ENCODE measurements at regions not wholly inside any gene's neighbourhood (a gene's known extent, or its start where the extent isn't known, plus 50 kb on each side); places are given as distances from the start of the nearest gene placed in this dataset.

DNA sequence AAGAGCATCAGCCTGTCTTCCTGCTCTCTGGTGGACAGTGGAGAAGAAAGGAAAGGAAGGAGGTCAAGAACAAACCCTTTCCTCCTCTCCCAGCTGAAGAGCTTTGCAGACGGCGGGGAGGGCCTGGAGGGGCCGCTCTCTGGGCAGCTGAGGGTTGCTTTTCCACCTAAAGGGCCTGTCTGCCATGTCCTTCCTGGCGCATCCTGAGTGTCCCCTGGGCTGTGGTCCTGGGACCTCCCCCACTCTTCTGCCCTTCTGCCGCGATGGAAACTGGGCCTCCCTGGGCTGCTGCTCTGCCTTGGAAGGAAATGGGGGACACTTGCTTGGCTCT lies 107.0 kb downstream of the ETS2 start:
- Histone ChIP-seq H3K4me3 (no peak overlapping the region), H3K27me3 (replicated peaks in 1 of 7) (peaks cover 0 to 5% (median 0%) of the 10 kb centered on the region in 7 donors), H3K4me1 (peaks cover 0 to 41% (median 10%) of the 10 kb centered on the region in 6 donors), H3K27ac (peak overlapping the region; percentile 35 to 77 (median 63)), H3K36me3 (no peaks in the 10 kb centered on the region), H3K9me3 (no peaks in the 10 kb centered on the region)
- intact Hi-C loops (cut with DNase I; ENCODE audit: low total_unique reads), result no loop called here
- TF ChIP-seq, protein P1, sequence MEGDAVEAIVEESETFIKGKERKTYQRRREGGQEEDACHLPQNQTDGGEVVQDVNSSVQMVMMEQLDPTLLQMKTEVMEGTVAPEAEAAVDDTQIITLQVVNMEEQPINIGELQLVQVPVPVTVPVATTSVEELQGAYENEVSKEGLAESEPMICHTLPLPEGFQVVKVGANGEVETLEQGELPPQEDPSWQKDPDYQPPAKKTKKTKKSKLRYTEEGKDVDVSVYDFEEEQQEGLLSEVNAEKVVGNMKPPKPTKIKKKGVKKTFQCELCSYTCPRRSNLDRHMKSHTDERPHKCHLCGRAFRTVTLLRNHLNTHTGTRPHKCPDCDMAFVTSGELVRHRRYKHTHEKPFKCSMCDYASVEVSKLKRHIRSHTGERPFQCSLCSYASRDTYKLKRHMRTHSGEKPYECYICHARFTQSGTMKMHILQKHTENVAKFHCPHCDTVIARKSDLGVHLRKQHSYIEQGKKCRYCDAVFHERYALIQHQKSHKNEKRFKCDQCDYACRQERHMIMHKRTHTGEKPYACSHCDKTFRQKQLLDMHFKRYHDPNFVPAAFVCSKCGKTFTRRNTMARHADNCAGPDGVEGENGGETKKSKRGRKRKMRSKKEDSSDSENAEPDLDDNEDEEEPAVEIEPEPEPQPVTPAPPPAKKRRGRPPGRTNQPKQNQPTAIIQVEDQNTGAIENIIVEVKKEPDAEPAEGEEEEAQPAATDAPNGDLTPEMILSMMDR (IDR thresholded peaks at IDR 0.05 in 8 of 11, conservative IDR thresholded peaks at IDR 0.05 in 3 of 11), result no peak
- TF ChIP-seq POLR2A (IDR thresholded peaks at IDR 0.05) (no peak), POLR2AphosphoS5 (IDR thresholded peaks at IDR 0.05) (no peak)
- DNase-seq, result no peak
- 57 to 69% (median 65%) methylated on average over 6 of the region's 6 CpGs for WGBS, 5 donors

DNA sequence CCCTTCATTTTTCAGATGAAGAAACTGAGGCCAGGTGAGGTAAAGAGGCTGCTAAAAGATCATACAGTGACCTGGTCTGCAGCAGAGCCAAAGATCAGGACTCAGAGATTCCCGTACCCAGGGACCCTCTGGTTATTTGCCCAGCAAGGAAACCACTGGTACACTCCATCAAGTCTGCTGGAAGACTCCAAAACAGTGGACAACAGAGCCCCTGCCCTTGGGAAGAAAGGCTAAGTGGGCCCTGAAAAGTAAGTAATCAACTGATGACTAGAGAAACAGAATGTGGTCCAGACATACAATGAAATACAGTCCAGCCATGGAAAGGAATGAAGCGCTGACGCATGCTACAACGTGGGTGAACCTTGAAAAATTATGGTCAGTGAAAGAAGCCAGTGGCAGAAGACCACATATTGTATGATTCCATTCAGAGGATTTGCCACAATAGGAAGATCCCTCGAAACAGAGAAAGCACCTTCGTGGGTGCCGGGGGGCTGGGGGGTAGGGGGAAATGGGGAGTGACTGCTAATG lies 106.4 kb downstream of the ETS2 start:
- WGBS, 5 donors, result 86 to 95% (median 93%) methylated on average over 7 of the region's 7 CpGs
- intact Hi-C loops (cut with DNase I; ENCODE audit: low total_unique reads), result no loop called here
- no peak for DNase-seq
- Histone ChIP-seq H3K27ac (peak overlapping the region in 5 of 8 donors; percentile 61 to 77 (median 74)), H3K4me1 (peaks cover 0 to 47% (median 10%) of the 10 kb centered on the region in 6 donors), H3K36me3 (no peaks in the 10 kb centered on the region), H3K4me3 (no peak overlapping the region), H3K9me3 (no peaks in the 10 kb centered on the region), H3K27me3 (replicated peaks in 1 of 7) (peaks cover 0 to 5% (median 0%) of the 10 kb centered on the region in 7 donors)
- no peak for TF ChIP-seq POLR2A (IDR thresholded peaks at IDR 0.05)
- TF ChIP-seq, protein P1 (IDR thresholded peaks at IDR 0.05 in 8 of 11, conservative IDR thresholded peaks at IDR 0.05 in 3 of 11), result no peak
- no peak for TF ChIP-seq POLR2AphosphoS5 (IDR thresholded peaks at IDR 0.05)

DNA sequence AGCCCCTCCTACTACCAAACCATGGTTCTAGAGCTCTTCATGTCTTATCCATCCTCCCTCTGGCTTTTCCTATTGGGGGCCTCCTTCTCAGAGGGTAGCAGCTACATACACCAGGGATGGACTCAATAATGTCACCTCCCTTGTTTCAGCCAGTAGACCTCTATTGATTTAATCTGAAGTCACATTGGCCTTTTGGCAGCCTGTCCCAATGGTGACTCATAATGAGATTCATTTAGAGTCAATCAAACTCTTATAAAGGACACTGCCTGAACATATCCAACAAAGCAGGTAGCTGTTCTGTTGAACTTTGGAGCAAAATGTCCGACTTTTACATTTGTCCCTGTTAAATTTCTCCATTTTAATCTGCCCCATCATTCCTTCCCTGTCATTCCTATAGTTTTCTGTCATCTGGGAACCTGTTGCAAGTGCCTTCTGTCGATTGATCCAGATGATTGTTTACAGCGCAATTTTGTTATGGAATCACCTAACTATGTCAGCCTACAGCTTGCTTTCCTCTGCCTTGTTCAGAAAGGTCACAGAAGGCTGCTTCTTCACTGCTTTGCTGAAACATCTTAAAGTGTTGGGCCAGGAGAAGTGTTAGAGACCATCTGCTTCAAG lies 105.9 kb downstream of the ETS2 start:
- intact Hi-C loops (cut with DNase I; ENCODE audit: low total_unique reads), result no loop called here
- TF ChIP-seq, protein P1 (IDR thresholded peaks at IDR 0.05 in 8 of 11, conservative IDR thresholded peaks at IDR 0.05 in 3 of 11), result no peak
- TF ChIP-seq POLR2A (IDR thresholded peaks at IDR 0.05), result no peak
- TF ChIP-seq POLR2AphosphoS5 (IDR thresholded peaks at IDR 0.05), result no peak
- no peak overlapping the region for H3K27ac ChIP-seq
- H3K4me3 ChIP-seq, result no peak overlapping the region
- peaks cover 0 to 5% (median 0%) of the 10 kb centered on the region in 7 donors for H3K27me3 ChIP-seq (replicated peaks in 1 of 7)
- no peaks in the 10 kb centered on the region for H3K9me3 ChIP-seq
- no peaks in the 10 kb centered on the region for H3K36me3 ChIP-seq
- 72 to 94% (median 87%) methylated on average over 3 of the region's 3 CpGs for WGBS, 5 donors
- DNase-seq, result no peak
- H3K4me1 ChIP-seq, result peaks cover 0 to 53% (median 10%) of the 10 kb centered on the region in 6 donors

DNA sequence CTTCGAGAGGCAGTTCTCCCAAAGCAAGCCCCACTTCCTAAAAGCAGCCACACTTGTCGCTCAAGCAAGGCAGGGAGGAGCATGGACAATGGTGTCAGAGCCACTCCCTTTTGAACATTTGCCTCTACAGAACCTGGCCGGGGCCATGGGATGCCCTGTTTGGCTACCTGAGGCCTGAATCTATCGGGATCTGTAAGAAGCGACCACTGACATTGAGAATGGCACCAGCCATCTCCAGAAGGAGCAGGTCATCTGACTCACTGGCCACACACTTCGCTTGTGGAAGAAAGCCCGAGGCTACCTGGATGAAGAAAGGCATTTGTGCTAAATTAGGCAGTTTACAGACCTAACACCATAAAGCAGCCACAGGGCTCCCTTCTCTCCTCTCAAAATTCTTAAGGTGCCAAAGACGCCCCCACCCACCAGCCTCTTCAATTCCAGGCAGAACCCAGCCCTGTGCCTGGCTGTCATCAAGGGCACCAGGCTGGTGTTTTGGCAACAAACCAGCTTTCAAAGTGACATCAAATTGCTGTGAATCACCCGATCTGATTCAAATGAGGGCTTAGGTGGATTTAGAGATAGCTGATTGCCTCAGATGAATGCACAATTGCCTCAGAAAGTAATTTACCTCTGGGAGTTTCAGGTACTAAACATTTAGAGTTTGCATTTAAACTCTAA lies 104.8 kb downstream of the ETS2 start:
- H3K9me3 ChIP-seq, result no peaks in the 10 kb centered on the region
- no peaks in the 10 kb centered on the region for H3K36me3 ChIP-seq
- H3K4me1 ChIP-seq, result peaks cover 0 to 54% (median 10%) of the 10 kb centered on the region in 6 donors
- peaks cover 0 to 5% (median 0%) of the 10 kb centered on the region in 7 donors for H3K27me3 ChIP-seq (replicated peaks in 1 of 7)
- intact Hi-C loops (cut with DNase I; ENCODE audit: low total_unique reads), result no loop called here
- no peak for DNase-seq
- no peak for TF ChIP-seq POLR2AphosphoS5 (IDR thresholded peaks at IDR 0.05)
- TF ChIP-seq POLR2A (IDR thresholded peaks at IDR 0.05), result no peak
- H3K4me3 ChIP-seq, result no peak overlapping the region
- WGBS, 5 donors, result 65 to 88% (median 80%) methylated on average over 7 to 9 of the region's 9 CpGs
- H3K27ac ChIP-seq, result peak overlapping the region in 3 of 8 donors; percentile 10 to 41 (median 33)
